NB4 (cell line): ENCODE measurements at regions not wholly inside any gene's neighbourhood (a gene's known extent, or its start where the extent isn't known, plus 50 kb on each side); places are given as distances from the start of the nearest gene placed in this dataset.

Experiments
- DNase-seq: peaks from one replicate; pipeline ENCODE4 v3.0.0; 2010; ENCODE audit warnings: low read depth
- H3K4me3 ChIP-seq: one replicate; pipeline ENCODE4 v1.5.1; 2011; ENCODE audit warnings: mild to moderate bottlenecking, low read depth, low read length, moderate library complexity
- CTCF ChIP-seq: IDR thresholded peaks from one replicate; pipeline ENCODE4 v1.5.1; 2012; ENCODE audit warnings: low read depth, low read length
- MAX ChIP-seq: IDR thresholded peaks from 2 replicates; pipeline ENCODE4 v1.6.1; 2011; ENCODE audit warnings: low read depth, low read length
- MYC ChIP-seq: IDR thresholded peaks from 2 replicates; pipeline ENCODE4 v1.6.1; 2011; ENCODE audit warnings: low read depth, low read length
- POLR2A ChIP-seq: IDR thresholded peaks from 2 replicates; pipeline ENCODE4 v1.6.1; 2011; ENCODE audit warnings: mild to moderate bottlenecking; ENCODE audit not compliant: insufficient read length; ENCODE audit errors: extremely low read depth

DNA sequence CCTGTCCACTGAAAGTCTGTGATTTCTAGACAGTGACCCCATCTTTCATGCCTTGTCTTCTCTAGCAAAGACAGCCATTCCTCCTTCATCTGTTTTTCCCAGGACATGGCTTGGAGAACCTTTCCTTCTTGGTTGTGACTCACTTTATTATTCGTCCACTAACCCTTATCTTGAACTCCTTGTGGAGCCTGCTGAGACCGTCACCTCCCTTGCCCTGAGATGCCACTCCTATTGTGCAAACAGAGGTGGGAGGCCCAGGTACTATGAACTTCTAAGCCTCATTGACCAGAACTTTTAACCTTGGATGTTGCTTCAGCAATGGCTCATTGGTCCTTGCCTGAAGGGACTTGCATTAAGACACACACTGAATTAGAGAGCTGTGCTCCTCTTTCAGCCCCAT, 117.5 kb downstream of the FOXD2 start:
- H3K4me3 ChIP-seq, result no peak overlapping the region
- no peak for DNase-seq
- TF ChIP-seq MAX, result no peak
- no peak for TF ChIP-seq CTCF
- no peak for TF ChIP-seq MYC
- TF ChIP-seq POLR2A, result no peak

DNA sequence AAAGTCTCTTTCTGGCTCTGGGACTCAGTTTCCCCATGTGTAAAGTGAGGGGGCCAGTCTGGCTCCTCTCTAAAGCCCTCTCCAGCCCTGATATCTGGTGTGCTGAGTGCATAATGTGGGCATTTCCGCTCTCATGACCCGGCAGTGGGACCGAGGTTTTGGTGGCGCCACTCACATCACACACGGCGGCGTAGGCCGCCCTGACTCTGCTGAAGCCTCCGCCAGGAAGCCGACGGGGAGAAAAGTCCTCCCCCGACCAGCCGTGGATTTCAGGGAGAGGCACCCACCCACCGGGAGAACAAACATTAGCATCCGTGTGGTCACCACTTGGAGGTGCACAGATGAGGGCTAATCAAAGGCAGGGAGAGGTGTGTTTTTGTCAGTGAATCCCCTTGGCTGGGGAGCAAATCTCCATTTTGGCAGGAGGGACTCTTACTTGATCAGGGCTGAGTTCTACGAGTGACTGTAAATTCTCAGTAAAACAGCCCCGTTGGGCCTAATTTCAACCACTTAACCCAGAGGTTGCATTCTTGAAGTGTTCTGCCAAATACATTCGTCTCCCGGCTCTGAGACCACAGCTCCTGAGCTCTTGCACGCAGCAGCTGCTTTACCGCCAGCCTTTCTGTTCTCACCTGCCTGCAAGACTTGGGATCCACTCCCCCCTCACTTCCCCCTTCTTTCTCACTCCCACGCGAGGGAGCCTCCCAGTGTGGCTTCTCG, 118.2 kb downstream of the FOXD2 start:
- no peak for DNase-seq
- TF ChIP-seq MYC (no peak), MAX (no peak), CTCF (no peak), POLR2A (no peak)
- H3K4me3 ChIP-seq, result no peak overlapping the region

- no peak overlapping the region for H3K4me3 ChIP-seq
- TF ChIP-seq MYC (no peak), MAX (no peak), CTCF (no peak), POLR2A (no peak)
- no peak for DNase-seq
These were observed 119.2 kb downstream of the FOXD2 start for GRCh38 chr1:47557066-47557465.

- H3K4me3 ChIP-seq, result no peak overlapping the region
- no peak for TF ChIP-seq MYC
- no peak for TF ChIP-seq MAX
- TF ChIP-seq POLR2A, result no peak
- TF ChIP-seq CTCF, result no peak
- no peak for DNase-seq
These were observed 121.1 kb downstream of the FOXD2 start for GRCh38 chr1:47558601-47559593.

DNA sequence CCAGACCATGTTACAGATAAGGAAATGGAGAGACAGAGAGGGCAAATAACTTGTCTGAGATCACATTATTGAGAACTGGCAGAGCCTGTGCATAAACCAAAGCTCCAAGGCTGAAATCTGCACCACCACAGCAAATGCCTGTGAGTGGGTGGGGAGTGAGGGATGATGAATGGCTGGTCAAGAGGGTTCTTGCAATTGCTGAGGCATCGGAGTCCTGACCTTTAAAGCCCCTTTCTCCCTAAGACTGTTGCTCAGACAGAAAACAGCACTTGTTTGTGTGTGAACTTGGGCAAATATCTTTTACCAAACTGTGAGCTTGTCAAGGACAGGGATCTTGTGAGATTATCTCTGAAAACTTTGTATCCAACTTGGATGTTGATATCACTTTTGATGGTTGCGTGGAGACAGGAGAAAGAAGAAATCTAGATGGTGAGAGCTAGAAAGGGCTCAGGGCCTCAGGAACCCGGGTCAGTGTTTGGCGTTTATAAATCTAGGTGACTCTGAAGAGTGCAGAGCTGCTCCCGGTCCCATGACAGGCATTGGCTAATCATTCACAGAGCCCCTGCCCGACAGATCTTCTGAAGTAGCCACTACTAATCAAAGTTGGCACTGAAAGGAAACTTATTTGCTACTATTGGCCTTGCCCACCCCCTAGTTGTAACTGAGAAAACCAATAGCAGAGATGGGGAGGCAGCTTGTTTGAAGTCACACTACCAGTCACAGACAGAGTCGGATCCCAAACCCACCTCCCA, 122.3 kb downstream of the FOXD2 start:
- TF ChIP-seq MAX, result no peak
- no peak for TF ChIP-seq CTCF
- TF ChIP-seq POLR2A, result no peak
- no peak for TF ChIP-seq MYC

More for the DNA sequence above, 122.3 kb downstream of the FOXD2 start:
- DNase-seq, result no peak
- no peak overlapping the region for H3K4me3 ChIP-seq
